ENCODE measurements at regions not wholly inside any gene's neighbourhood (a gene's known extent, or its start where the extent isn't known, plus 50 kb on each side); places are given as distances from the start of the nearest gene placed in this dataset.

DNA sequence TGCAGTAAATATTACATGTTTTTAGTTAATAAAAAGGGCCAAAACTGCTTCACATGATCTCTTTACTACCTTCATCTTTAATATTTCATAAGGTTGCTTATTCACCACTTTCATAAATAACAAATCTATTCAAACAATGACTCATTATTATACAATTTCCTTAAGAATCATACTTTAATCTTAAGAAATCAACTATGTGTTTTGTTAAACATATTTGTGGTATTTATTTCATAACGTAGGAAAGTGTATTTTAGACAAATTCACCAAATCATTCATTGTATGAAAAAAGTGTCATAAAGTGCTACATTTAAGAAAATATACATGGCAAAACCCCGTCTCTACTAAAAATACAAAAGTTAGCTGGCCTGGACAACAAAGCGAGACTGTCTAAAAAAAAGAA, 150.5 kb upstream of the RXFP1 start:
- no peak overlapping the region for H2AFZ ChIP-seq (ENCODE audit: low read depth, low read length, poor library complexity, severe bottlenecking)
- H4K20me1 ChIP-seq (ENCODE audit: insufficient read depth), result no peaks in the 10 kb centered on the region
- no peak overlapping the region for H3K27ac ChIP-seq (ENCODE audit: low read depth, low read length)
- BruUV-seq (replicated peaks), result no TSS peak
- RAD21 ChIA-PET (ENCODE audit: low non-redundant PET in 1 of 2, low total read pairs in 2 of 2, uncharacterized antibody in 2 of 2, unreplicated experiment in 2 of 2), result no interaction called here
- no peaks in the 10 kb centered on the region for H3K27me3 ChIP-seq (ENCODE audit: insufficient read depth, low read length)
- TF ChIP-seq, protein P1, sequence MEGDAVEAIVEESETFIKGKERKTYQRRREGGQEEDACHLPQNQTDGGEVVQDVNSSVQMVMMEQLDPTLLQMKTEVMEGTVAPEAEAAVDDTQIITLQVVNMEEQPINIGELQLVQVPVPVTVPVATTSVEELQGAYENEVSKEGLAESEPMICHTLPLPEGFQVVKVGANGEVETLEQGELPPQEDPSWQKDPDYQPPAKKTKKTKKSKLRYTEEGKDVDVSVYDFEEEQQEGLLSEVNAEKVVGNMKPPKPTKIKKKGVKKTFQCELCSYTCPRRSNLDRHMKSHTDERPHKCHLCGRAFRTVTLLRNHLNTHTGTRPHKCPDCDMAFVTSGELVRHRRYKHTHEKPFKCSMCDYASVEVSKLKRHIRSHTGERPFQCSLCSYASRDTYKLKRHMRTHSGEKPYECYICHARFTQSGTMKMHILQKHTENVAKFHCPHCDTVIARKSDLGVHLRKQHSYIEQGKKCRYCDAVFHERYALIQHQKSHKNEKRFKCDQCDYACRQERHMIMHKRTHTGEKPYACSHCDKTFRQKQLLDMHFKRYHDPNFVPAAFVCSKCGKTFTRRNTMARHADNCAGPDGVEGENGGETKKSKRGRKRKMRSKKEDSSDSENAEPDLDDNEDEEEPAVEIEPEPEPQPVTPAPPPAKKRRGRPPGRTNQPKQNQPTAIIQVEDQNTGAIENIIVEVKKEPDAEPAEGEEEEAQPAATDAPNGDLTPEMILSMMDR (IDR thresholded peaks at IDR 0.05 in 2 of 3, conservative IDR thresholded peaks at IDR 0.05 in 1 of 3; ENCODE audit: borderline replicate concordance in 1 of 3, insufficient read depth in 1 of 3, low read depth in 2 of 3, low read length in 2 of 3), result no peak
- TF ChIP-seq SRF (IDR thresholded peaks at IDR 0.05; ENCODE audit: low read depth) (no peak), YY1 (IDR thresholded peaks at IDR 0.05; ENCODE audit: extremely low read depth, insufficient replicate concordance, low read depth, low read length) (no peak), POLR2A (IDR thresholded peaks at IDR 0.05; ENCODE audit: borderline replicate concordance, extremely low read depth, insufficient read depth, insufficient read length) (no peak), JUND (IDR thresholded peaks at IDR 0.05) (no peak), CEBPB (IDR thresholded peaks at IDR 0.05; ENCODE audit: low read depth) (no peak), EGR1 (IDR thresholded peaks at IDR 0.05; ENCODE audit: low read depth) (no peak)
- TF ChIP-seq, protein P2, sequence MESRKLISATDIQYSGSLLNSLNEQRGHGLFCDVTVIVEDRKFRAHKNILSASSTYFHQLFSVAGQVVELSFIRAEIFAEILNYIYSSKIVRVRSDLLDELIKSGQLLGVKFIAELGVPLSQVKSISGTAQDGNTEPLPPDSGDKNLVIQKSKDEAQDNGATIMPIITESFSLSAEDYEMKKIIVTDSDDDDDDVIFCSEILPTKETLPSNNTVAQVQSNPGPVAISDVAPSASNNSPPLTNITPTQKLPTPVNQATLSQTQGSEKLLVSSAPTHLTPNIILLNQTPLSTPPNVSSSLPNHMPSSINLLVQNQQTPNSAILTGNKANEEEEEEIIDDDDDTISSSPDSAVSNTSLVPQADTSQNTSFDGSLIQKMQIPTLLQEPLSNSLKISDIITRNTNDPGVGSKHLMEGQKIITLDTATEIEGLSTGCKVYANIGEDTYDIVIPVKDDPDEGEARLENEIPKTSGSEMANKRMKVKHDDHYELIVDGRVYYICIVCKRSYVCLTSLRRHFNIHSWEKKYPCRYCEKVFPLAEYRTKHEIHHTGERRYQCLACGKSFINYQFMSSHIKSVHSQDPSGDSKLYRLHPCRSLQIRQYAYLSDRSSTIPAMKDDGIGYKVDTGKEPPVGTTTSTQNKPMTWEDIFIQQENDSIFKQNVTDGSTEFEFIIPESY (IDR thresholded peaks at IDR 0.05; ENCODE audit: extremely low read depth, insufficient replicate concordance, low read length), result no peak
- TF ChIP-seq, protein P3, sequence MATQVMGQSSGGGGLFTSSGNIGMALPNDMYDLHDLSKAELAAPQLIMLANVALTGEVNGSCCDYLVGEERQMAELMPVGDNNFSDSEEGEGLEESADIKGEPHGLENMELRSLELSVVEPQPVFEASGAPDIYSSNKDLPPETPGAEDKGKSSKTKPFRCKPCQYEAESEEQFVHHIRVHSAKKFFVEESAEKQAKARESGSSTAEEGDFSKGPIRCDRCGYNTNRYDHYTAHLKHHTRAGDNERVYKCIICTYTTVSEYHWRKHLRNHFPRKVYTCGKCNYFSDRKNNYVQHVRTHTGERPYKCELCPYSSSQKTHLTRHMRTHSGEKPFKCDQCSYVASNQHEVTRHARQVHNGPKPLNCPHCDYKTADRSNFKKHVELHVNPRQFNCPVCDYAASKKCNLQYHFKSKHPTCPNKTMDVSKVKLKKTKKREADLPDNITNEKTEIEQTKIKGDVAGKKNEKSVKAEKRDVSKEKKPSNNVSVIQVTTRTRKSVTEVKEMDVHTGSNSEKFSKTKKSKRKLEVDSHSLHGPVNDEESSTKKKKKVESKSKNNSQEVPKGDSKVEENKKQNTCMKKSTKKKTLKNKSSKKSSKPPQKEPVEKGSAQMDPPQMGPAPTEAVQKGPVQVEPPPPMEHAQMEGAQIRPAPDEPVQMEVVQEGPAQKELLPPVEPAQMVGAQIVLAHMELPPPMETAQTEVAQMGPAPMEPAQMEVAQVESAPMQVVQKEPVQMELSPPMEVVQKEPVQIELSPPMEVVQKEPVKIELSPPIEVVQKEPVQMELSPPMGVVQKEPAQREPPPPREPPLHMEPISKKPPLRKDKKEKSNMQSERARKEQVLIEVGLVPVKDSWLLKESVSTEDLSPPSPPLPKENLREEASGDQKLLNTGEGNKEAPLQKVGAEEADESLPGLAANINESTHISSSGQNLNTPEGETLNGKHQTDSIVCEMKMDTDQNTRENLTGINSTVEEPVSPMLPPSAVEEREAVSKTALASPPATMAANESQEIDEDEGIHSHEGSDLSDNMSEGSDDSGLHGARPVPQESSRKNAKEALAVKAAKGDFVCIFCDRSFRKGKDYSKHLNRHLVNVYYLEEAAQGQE (IDR thresholded peaks at IDR 0.05; ENCODE audit: low read depth), result no peak
- no peaks in the 10 kb centered on the region for H3K9me3 ChIP-seq (ENCODE audit: control insufficient read depth in 1 of 2, insufficient read depth in 1 of 2, low read depth in 1 of 2, low read length in 2 of 2)
- CTCF ChIA-PET, result no interaction called here
- DNase-seq (ENCODE audit: low read depth, low spot score), result no peak
- POLR2A ChIA-PET, result no interaction called here
- intact Hi-C loops (cut with micrococcal nuclease), result no loop called here
- no peak overlapping the region for H3K9ac ChIP-seq (ENCODE audit: low read length)
- no peak overlapping the region for H3K4me3 ChIP-seq (replicated peaks in 1 of 2; ENCODE audit: low read depth in 1 of 2, low read length in 2 of 2)
- no peaks in the 10 kb centered on the region for H3K4me1 ChIP-seq (ENCODE audit: control insufficient read depth in 1 of 2, insufficient read depth in 2 of 2, low read length in 2 of 2)
- no peak overlapping the region for H3K4me2 ChIP-seq (ENCODE audit: low read length)
- H3K36me3 ChIP-seq (ENCODE audit: control insufficient read depth in 1 of 2, insufficient read depth in 2 of 2, low read length in 2 of 2), result no peaks in the 10 kb centered on the region
- no peak for ATAC-seq
- no peaks in the 10 kb centered on the region for H3K9me2 ChIP-seq (ENCODE audit: insufficient read depth)
- H3K79me2 ChIP-seq (ENCODE audit: insufficient read depth, low read length), result no peaks in the 10 kb centered on the region
